ENCODE measurements at regions not wholly inside any gene's neighbourhood (a gene's known extent, or its start where the extent isn't known, plus 50 kb on each side); places are given as distances from the start of the nearest gene placed in this dataset.

GRCh38 chr16:61419791-61420190 lies 616.4 kb downstream of the CDH8 start:
- no peak for TF ChIP-seq CEBPB (IDR thresholded peaks at IDR 0.05)
- TF ChIP-seq CTCF (IDR thresholded peaks at IDR 0.05), result no peak
- TF ChIP-seq POLR2A (IDR thresholded peaks at IDR 0.05; ENCODE audit: low read length), result no peak
- no peak for TF ChIP-seq BHLHE40 (IDR thresholded peaks at IDR 0.05; ENCODE audit: low read depth, low read length)
- no peak for TF ChIP-seq JUNB (IDR thresholded peaks at IDR 0.05)
- TF ChIP-seq NR3C1 (IDR thresholded peaks at IDR 0.05), result no peak
- TF ChIP-seq RFX5 (IDR thresholded peaks at IDR 0.05), result no peak
